B cell (primary cell): ENCODE measurements at regions not wholly inside any gene's neighbourhood (a gene's known extent, or its start where the extent isn't known, plus 50 kb on each side); places are given as distances from the start of the nearest gene placed in this dataset.

Source experiments
- CTCF ChIP-seq: fragments of 200-600 bp; IDR thresholded peaks from one replicate; pipeline ENCODE4 v1.8.0; 2022; ENCODE audit warnings: antibody characterized with exemption, mild to moderate bottlenecking
- EZH2 ChIP-seq: IDR thresholded peaks from 2 replicates; pipeline ENCODE4 v1.6.1; 2012; ENCODE audit warnings: borderline replicate concordance, low read depth, mild to moderate bottlenecking, moderate library complexity, low read length; ENCODE audit not compliant: insufficient read depth, poor library complexity, severe bottlenecking

- TF ChIP-seq CTCF: no peak
- no peak for TF ChIP-seq EZH2
These were observed 702.4 kb upstream of the EPHA5 start for GRCh38 chr4:66372706-66373105.
